ENCODE measurements at regions not wholly inside any gene's neighbourhood (a gene's known extent, or its start where the extent isn't known, plus 50 kb on each side); places are given as distances from the start of the nearest gene placed in this dataset.
A peak's percentile ranks its signal among the peaks of the same experiment; 100 is the strongest.

GRCh38 chr2:62296034-62296831 is 100.3 kb downstream of the B3GNT2 start:
- H3K9ac ChIP-seq (ENCODE audit: low read depth in 2 of 2, low read length in 2 of 2): no peak overlapping the region
- DNase-seq: no peak
- intact Hi-C loops (cut with DNase I): loop anchor here (5.0 kb wide), 1 partner anchor 99 kb away; the partner anchor contains the start of gene B3GNT2
- H3K27ac ChIP-seq: no peak overlapping the region
- no peak overlapping the region for H3K4me3 ChIP-seq
- TF ChIP-seq CTCF (IDR thresholded peaks at IDR 0.05): no peak
- no peaks in the 10 kb centered on the region for H3K27me3 ChIP-seq
- no peaks in the 10 kb centered on the region for H3K9me3 ChIP-seq
- no peaks in the 10 kb centered on the region for H3K36me3 ChIP-seq
- H3K4me1 ChIP-seq: peaks cover 12% of the 10 kb centered on the region

- Histone ChIP-seq H3K27me3 (no peaks in the 10 kb centered on the region), H3K36me3 (no peaks in the 10 kb centered on the region), H3K9ac (ENCODE audit: low read depth in 2 of 2, low read length in 2 of 2) (peak overlapping the region; percentile 54 to 74), H3K4me1 (peaks cover 12% of the 10 kb centered on the region), H3K9me3 (no peaks in the 10 kb centered on the region), H3K4me3 (no peak overlapping the region), H3K27ac (peak overlapping the region; percentile 86)
- DNase-seq: peak; percentile 95
- intact Hi-C loops (cut with DNase I): no loop called here
- no peak for TF ChIP-seq CTCF (IDR thresholded peaks at IDR 0.05)
Observed at GRCh38 chr2:62293490-62294271, 97.8 kb downstream of the B3GNT2 start.

- intact Hi-C loops (cut with DNase I): no loop called here
Observed at GRCh38 chr2:62293151-62293489, 97.2 kb downstream of the B3GNT2 start.

GRCh38 chr2:62292190-62292589 is 96.3 kb downstream of the B3GNT2 start:
- H3K9ac ChIP-seq (ENCODE audit: low read depth in 2 of 2, low read length in 2 of 2): peak overlapping the region in 1 of 2 donors; percentile 4
- H3K27me3 ChIP-seq: no peaks in the 10 kb centered on the region
- no peaks in the 10 kb centered on the region for H3K36me3 ChIP-seq
- TF ChIP-seq CTCF (IDR thresholded peaks at IDR 0.05): no peak
- no peaks in the 10 kb centered on the region for H3K9me3 ChIP-seq
- H3K4me3 ChIP-seq: no peak overlapping the region
- H3K4me1 ChIP-seq: peaks cover 12% of the 10 kb centered on the region
- H3K27ac ChIP-seq: no peak overlapping the region
- peak; percentile 25 for DNase-seq
- intact Hi-C loops (cut with DNase I): no loop called here

More at GRCh38 chr2:62293151-62293489, 97.2 kb downstream of the B3GNT2 start:
- H3K36me3 ChIP-seq: no peaks in the 10 kb centered on the region
- H3K4me1 ChIP-seq: peaks cover 12% of the 10 kb centered on the region
- no peak for TF ChIP-seq CTCF (IDR thresholded peaks at IDR 0.05)
- H3K27ac ChIP-seq: peak overlapping the region; percentile 86
- no peak overlapping the region for H3K4me3 ChIP-seq
- peak overlapping the region in 1 of 2 donors; percentile 74 for H3K9ac ChIP-seq (ENCODE audit: low read depth in 2 of 2, low read length in 2 of 2)
- H3K27me3 ChIP-seq: no peaks in the 10 kb centered on the region
- H3K9me3 ChIP-seq: no peaks in the 10 kb centered on the region
- DNase-seq: no peak

GRCh38 chr2:62291517-62292137 is 95.7 kb downstream of the B3GNT2 start:
- Histone ChIP-seq H3K4me3 (no peak overlapping the region), H3K36me3 (no peaks in the 10 kb centered on the region), H3K9ac (ENCODE audit: low read depth in 2 of 2, low read length in 2 of 2) (peak overlapping the region in 1 of 2 donors; percentile 4), H3K27ac (no peak overlapping the region), H3K27me3 (no peaks in the 10 kb centered on the region), H3K9me3 (no peaks in the 10 kb centered on the region), H3K4me1 (peaks cover 12% of the 10 kb centered on the region)
- TF ChIP-seq CTCF (IDR thresholded peaks at IDR 0.05): no peak
- intact Hi-C loops (cut with DNase I): no loop called here
- DNase-seq: no peak
